SK-N-SH (cell line): ENCODE measurements at regions not wholly inside any gene's neighbourhood (a gene's known extent, or its start where the extent isn't known, plus 50 kb on each side); places are given as distances from the start of the nearest gene placed in this dataset.

Experiments used
- CTCF ChIA-PET: fragments of 300-600, 350-600 bp; formaldehyde crosslinking; extraction: SDS; loops from one replicate; lab custom pipeline; 2021; lab: Yijun Ruan, JAX
- POLR2A ChIA-PET: fragments of 350-600 bp; sonication (Branson Sonifier 250); formaldehyde crosslinking; extraction: SDS; loops from one replicate; lab custom pipeline; 2020; ENCODE audit warnings: antibody characterized with exemption, inconsistent platforms; lab: Yijun Ruan, JAX
- DNase-seq: peaks from one replicate; pipeline ENCODE4 v3.0.0; 2012
- H2AFZ ChIP-seq: fragments of 200-600 bp; sonication (generic); 2 replicates; pipeline ENCODE4 v1.8.1; 2016; ENCODE audit warnings: antibody characterized with exemption, mild to moderate bottlenecking, low read depth
- H3F3A ChIP-seq: fragments of 200-600 bp; sonication (generic); replicated peaks from 2 replicates; pipeline ENCODE3; 2016; ENCODE audit warnings: antibody characterized with exemption, mild to moderate bottlenecking; ENCODE audit not compliant: insufficient read depth
- H3K27ac ChIP-seq, 2 experiments: fragments of 200-500 bp in 1 of 2; fragments of 200-600 bp in 1 of 2; sonication (Bioruptor generic) in 1 of 2; sonication (generic), shearing (Covaris generic) in 1 of 2; 2 replicates each; pipeline versions ENCODE4 v1.5.1 to v1.6.1; 2014 to 2016; ENCODE audit warnings: low read depth in 2 of 2, inconsistent platforms in 1 of 2, low read length in 1 of 2, mild to moderate bottlenecking in 1 of 2, mixed read lengths in 1 of 2
- H3K27me3 ChIP-seq: fragments of 200-600 bp; sonication (generic), shearing (Covaris generic); 2 replicates; pipeline ENCODE4 v1.6.1; 2016; ENCODE audit warnings: mixed run types; ENCODE audit not compliant: insufficient read depth
- H3K36me3 ChIP-seq, 2 experiments: fragments of 200-500 bp in 1 of 2; fragments of 200-600 bp in 1 of 2; sonication (Bioruptor generic) in 1 of 2; sonication (generic) in 1 of 2; replicated peaks in 1 of 2; 2 replicates each; pipeline versions ENCODE3 to v1.5.1; 2014 to 2016; ENCODE audit warnings: low read length in 1 of 2, mild to moderate bottlenecking in 1 of 2; ENCODE audit not compliant: insufficient read depth in 2 of 2, control insufficient read depth in 1 of 2
- H3K4me1 ChIP-seq, 2 experiments: fragments of 200-500 bp in 1 of 2; fragments of 200-600 bp in 1 of 2; sonication (Bioruptor generic) in 1 of 2; sonication (generic), shearing (Covaris generic) in 1 of 2; 2 replicates each; pipeline versions ENCODE4 v1.5.1 to v1.6.1; 2014 to 2016; ENCODE audit warnings: low read depth in 1 of 2, low read length in 1 of 2, mixed run types in 1 of 2; ENCODE audit not compliant: insufficient read depth in 2 of 2, control insufficient read depth in 1 of 2
- H3K4me2 ChIP-seq: fragments of 200-600 bp; sonication (generic), shearing (Covaris generic); 2 replicates; pipeline ENCODE4 v1.6.1; 2017; ENCODE audit warnings: mixed run types
- H3K4me3 ChIP-seq, 2 experiments: fragments of 200-500 bp in 1 of 2; fragments of 200-600 bp in 1 of 2; sonication (Bioruptor generic) in 1 of 2; sonication (generic), shearing (Covaris generic) in 1 of 2; 2 replicates each; pipeline versions ENCODE4 v1.5.1 to v1.8.1; 2014 to 2016; ENCODE audit warnings: low read depth in 2 of 2, inconsistent platforms in 1 of 2, low read length in 1 of 2, mild to moderate bottlenecking in 1 of 2, mixed read lengths in 1 of 2, moderate library complexity in 1 of 2
- H3K79me2 ChIP-seq: fragments of 200-600 bp; sonication (generic); 2 replicates; pipeline ENCODE4 v1.8.1; 2017; ENCODE audit warnings: mild to moderate bottlenecking; ENCODE audit not compliant: insufficient read depth
- H3K9ac ChIP-seq: fragments of 200-600 bp; sonication (generic); 2 replicates; pipeline ENCODE4 v1.6.1; 2017; ENCODE audit warnings: mixed run types
- H3K9me2 ChIP-seq: fragments of 200-600 bp; sonication (generic); 2 replicates; pipeline ENCODE4 v1.6.1; 2017; ENCODE audit warnings: mixed run types
- H3K9me3 ChIP-seq: fragments of 200-600 bp; sonication (generic); 2 replicates; pipeline ENCODE4 v1.6.1; 2017; ENCODE audit warnings: mixed run types, mild to moderate bottlenecking, moderate library complexity
- H4K20me1 ChIP-seq: fragments of 200-600 bp; sonication (generic); 2 replicates; pipeline ENCODE4 v1.6.1; 2017; ENCODE audit warnings: mild to moderate bottlenecking, mixed run types; ENCODE audit not compliant: insufficient read depth
- ELF1 ChIP-seq: IDR thresholded peaks from 2 replicates; pipeline ENCODE4 v1.4.0; 2012
- EZH2phosphoT487 ChIP-seq: fragments of 200-600 bp; sonication (generic); IDR thresholded peaks from 2 replicates; pipeline ENCODE4 v1.6.1; 2017; ENCODE audit warnings: low read depth, mixed run types, mild to moderate bottlenecking, antibody characterized with exemption, moderate library complexity, borderline replicate concordance
- FOXJ3 ChIP-seq: sonication (generic); formaldehyde crosslinking; IDR thresholded peaks from 2 replicates; pipeline ENCODE4 v1.5.1; 2020; ENCODE audit warnings: mild to moderate bottlenecking, missing genetic modification reagents
- GABPA ChIP-seq: IDR thresholded peaks from 2 replicates; pipeline ENCODE4 v1.4.0; 2012; ENCODE audit warnings: low read depth, mild to moderate bottlenecking
- GATA2 ChIP-seq: sonication (generic); formaldehyde crosslinking; IDR thresholded peaks from 2 replicates; pipeline ENCODE4 v1.5.0; 2020; ENCODE audit warnings: mild to moderate bottlenecking, missing genetic modification reagents
- JUND ChIP-seq: IDR thresholded peaks from 2 replicates; pipeline ENCODE4 v1.4.0; 2012
- MXI1 ChIP-seq: IDR thresholded peaks from 2 replicates; pipeline ENCODE4 v1.6.1; 2012; ENCODE audit warnings: mild to moderate bottlenecking, low read depth, low read length, improper control_type of control experiment
- NFIC ChIP-seq: IDR thresholded peaks from 2 replicates; pipeline ENCODE4 v1.4.0; 2012; ENCODE audit warnings: borderline replicate concordance
- SMC3 ChIP-seq: IDR thresholded peaks from 2 replicates; pipeline ENCODE4 v1.6.1; 2012; ENCODE audit warnings: low read depth, low read length, improper control_type of control experiment
- TCF12 ChIP-seq: IDR thresholded peaks from 2 replicates; pipeline ENCODE4 v1.4.0; 2012
- TEAD4 ChIP-seq: IDR thresholded peaks from 2 replicates; pipeline ENCODE4 v1.4.0; 2012; ENCODE audit warnings: mild to moderate bottlenecking, borderline replicate concordance; ENCODE audit not compliant: insufficient read depth
- YY1 ChIP-seq: IDR thresholded peaks from 2 replicates; pipeline ENCODE4 v1.4.0; 2012; ENCODE audit warnings: low read depth, mild to moderate bottlenecking
- WGBS: methylation state at CpG from one replicate; pipeline ENCODE4 v1.1.6; 2017; ENCODE audit warnings: low lambda C conversion rate; 5-methylcytosine and 5-hydroxymethylcytosine counted together
- TF ChIP-seq, protein P1 (sequence below): fragments of 200-600 bp; sonication (generic); IDR thresholded peaks from 2 replicates; pipeline ENCODE4 v1.6.1; 2017; ENCODE audit warnings: antibody characterized with exemption, mild to moderate bottlenecking, moderate library complexity
- TF ChIP-seq, protein P2 (sequence below): IDR thresholded peaks from 2 replicates; pipeline ENCODE4 v1.4.0; 2012; ENCODE audit warnings: low read depth

DNA sequence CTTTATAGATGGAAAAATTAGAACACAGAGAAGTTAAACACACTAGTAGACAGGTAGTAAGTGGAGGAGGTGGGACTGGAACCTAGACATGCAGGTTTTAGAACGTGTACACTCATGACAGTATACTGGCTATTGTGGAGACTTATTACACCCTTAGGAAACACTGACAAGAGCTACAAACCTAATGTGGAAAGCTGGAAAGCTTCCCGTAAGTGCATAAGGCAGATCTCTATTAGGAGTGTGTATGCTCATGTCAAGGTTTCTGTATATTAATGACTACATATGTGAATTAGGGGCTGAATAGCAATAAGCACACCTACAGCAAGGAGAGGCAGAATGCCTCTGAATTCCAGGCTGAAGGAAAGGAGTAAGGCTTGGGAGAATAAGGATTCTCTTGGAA, 82.6 kb upstream of the SLC24A5 start:
- Histone ChIP-seq H3K4me1 (no peaks in the 10 kb centered on the region), H3K27ac (no peak overlapping the region), H3K9ac (no peak overlapping the region), H3K4me3 (no peak overlapping the region), H3K79me2 (no peaks in the 10 kb centered on the region), H3K4me2 (no peak overlapping the region), H4K20me1 (no peaks in the 10 kb centered on the region), H3K9me3 (no peaks in the 10 kb centered on the region), H3F3A (no peaks in the 10 kb centered on the region), H2AFZ (no peak overlapping the region), H3K27me3 (no peaks in the 10 kb centered on the region; the same call in 1 of the 2 replicates), H3K9me2 (no peaks in the 10 kb centered on the region), H3K36me3 (no peaks in the 10 kb centered on the region)
- CTCF ChIA-PET = interaction anchor here (1.1 kb wide), 1 partner anchor 74 kb away, joined by 3 read pairs; no protein-coding TSS in a partner anchor
- 52% methylated on average over 2 of the region's 2 CpGs for WGBS
- DNase-seq = no peak
- TF ChIP-seq SMC3 (no peak), GATA2 (CRISPR knock-in tag) (no peak), GABPA (no peak), TEAD4 (no peak), JUND (no peak)
- POLR2A ChIA-PET = no interaction called here

DNA sequence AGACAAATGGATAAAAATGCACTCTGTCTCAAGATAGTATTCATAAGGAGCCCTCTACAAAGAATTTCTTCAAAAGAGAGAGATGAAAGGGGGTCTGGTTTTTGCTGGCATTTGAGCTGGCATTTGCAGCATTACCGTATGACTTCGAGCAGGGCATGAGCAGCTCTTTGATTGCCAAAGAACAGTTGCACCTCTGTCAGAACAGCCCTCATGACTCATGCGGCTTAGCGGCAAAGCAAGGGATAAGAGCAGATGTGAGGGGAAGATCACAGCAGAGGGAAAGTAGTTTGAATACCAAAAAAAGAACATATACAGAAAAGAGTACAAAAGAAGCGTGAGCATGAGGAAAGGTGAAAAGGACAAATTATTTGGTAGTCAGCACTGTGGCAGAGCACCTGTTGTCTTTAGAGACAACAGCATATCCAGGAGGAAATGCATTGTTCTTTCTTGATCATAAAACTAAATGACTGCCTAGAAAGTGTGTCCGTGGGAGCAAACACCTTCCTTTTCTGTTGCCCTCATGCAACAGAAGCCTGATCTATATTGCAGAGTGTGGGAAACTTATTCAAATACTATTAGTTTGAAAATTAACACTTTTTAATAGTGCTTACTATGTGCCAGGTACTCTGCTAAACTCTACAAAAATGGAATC, 80.5 kb upstream of the SLC24A5 start:
- H3K4me2 ChIP-seq = no peak overlapping the region

More for the DNA sequence above, 80.5 kb upstream of the SLC24A5 start:
- no peak for TF ChIP-seq MXI1
- no peak for TF ChIP-seq YY1
- TF ChIP-seq, protein P1, sequence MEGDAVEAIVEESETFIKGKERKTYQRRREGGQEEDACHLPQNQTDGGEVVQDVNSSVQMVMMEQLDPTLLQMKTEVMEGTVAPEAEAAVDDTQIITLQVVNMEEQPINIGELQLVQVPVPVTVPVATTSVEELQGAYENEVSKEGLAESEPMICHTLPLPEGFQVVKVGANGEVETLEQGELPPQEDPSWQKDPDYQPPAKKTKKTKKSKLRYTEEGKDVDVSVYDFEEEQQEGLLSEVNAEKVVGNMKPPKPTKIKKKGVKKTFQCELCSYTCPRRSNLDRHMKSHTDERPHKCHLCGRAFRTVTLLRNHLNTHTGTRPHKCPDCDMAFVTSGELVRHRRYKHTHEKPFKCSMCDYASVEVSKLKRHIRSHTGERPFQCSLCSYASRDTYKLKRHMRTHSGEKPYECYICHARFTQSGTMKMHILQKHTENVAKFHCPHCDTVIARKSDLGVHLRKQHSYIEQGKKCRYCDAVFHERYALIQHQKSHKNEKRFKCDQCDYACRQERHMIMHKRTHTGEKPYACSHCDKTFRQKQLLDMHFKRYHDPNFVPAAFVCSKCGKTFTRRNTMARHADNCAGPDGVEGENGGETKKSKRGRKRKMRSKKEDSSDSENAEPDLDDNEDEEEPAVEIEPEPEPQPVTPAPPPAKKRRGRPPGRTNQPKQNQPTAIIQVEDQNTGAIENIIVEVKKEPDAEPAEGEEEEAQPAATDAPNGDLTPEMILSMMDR = no peak
- TF ChIP-seq, protein P2, sequence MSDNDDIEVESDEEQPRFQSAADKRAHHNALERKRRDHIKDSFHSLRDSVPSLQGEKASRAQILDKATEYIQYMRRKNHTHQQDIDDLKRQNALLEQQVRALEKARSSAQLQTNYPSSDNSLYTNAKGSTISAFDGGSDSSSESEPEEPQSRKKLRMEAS = no peak
- TF ChIP-seq TCF12 = no peak
- no peak for TF ChIP-seq FOXJ3 (CRISPR knock-in tag)
- no peak for TF ChIP-seq EZH2phosphoT487
- TF ChIP-seq ELF1 = no peak
- no peak for TF ChIP-seq GABPA
- no peak for TF ChIP-seq NFIC
- no peak overlapping the region for H3K27ac ChIP-seq
- 47% methylated on average over 6 of the region's 6 CpGs for WGBS
- H3K36me3 ChIP-seq = no peaks in the 10 kb centered on the region
- H3K79me2 ChIP-seq = no peaks in the 10 kb centered on the region
- H3K4me1 ChIP-seq = no peaks in the 10 kb centered on the region
- no peaks in the 10 kb centered on the region; the same call in 1 of the 2 replicates for H3K27me3 ChIP-seq
- no peak overlapping the region for H2AFZ ChIP-seq
- no peak overlapping the region for H3K4me3 ChIP-seq
- no peak overlapping the region for H3K9ac ChIP-seq
- H3F3A ChIP-seq = no peaks in the 10 kb centered on the region
- H3K9me3 ChIP-seq = no peaks in the 10 kb centered on the region
- no peaks in the 10 kb centered on the region for H4K20me1 ChIP-seq
- H3K9me2 ChIP-seq = no peaks in the 10 kb centered on the region
- CTCF ChIA-PET = no interaction called here
- POLR2A ChIA-PET = no interaction called here
- DNase-seq = no peak
